ENCODE measurements at regions not wholly inside any gene's neighbourhood (a gene's known extent, or its start where the extent isn't known, plus 50 kb on each side); places are given as distances from the start of the nearest gene placed in this dataset.
A peak's percentile ranks its signal among the peaks of the same experiment; 100 is the strongest.

DNA sequence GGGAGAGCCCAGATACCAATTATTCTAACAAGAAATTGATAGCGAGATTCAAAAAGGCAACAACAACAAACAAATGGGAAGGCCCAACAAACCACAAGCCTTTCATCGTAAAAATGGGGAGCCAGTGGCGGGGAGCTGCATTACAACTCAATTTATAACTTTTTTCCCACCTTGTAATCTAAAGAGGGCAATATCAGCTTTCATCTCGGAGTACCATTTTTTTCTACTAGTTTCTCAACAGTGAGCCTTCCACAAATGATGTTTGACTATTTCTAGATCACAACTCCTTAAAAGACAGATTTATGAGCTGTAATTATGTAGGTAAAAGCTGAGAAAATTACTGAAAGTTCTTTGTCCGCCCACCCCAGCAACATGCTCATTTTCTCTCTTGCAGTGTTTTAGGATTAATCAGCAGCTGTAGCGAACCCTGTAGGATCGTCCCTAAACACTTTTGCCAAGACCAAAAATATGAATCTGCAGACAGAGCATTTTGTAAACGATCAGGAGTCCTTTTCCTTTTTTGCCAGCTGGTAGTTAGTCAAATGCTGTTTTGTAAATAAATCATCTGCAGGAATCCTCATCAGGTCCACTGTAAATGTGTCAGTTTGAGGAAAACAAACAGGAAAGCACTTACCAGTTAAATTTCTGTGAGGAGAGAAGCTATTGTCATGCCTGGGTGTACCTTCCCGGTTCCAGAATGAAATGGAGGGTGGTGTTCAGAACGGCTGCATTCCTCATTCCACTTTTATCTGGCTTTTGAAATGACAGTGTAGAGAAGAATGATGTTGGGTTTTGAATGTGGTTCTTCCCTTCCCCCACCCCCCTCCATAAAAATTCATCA, 53.2 kb downstream of the EEF1B2 start:
- H3K27me3 ChIP-seq (ENCODE audit: control insufficient read depth, insufficient read depth, low read length), result no peaks in the 10 kb centered on the region
- peak overlapping the region; percentile 23 for H3K4me3 ChIP-seq (ENCODE audit: low read depth, low read length)
- no peaks in the 10 kb centered on the region for H3K9me3 ChIP-seq (ENCODE audit: control insufficient read depth, insufficient read depth, low read length)
- H3K9ac ChIP-seq (ENCODE audit: low read depth, low read length), result peak overlapping the region; percentile 9
- H3K36me3 ChIP-seq (ENCODE audit: control insufficient read depth, insufficient read depth, low read length), result no peaks in the 10 kb centered on the region
- peaks cover 21% of the 10 kb centered on the region for H3K4me1 ChIP-seq (ENCODE audit: control insufficient read depth, insufficient read depth, low read length)

DNA sequence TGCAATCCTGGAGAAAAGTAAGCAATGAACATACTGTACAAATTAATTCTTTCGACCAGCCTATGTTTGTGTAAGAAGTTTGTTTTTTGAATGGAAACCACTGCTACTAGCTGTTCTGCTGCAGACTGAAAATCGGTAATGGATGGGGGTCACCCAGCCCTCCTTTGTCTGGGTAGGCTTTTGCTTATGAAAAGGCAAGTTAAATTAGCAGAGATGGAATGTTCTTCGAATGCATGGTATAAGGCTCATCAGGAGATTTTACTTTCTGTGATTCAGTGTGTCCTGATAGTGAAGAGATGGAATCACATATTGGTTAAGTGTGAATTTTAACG, 53.8 kb downstream of the EEF1B2 start:
- H3K9me3 ChIP-seq (ENCODE audit: control insufficient read depth, insufficient read depth, low read length), result no peaks in the 10 kb centered on the region
- no peaks in the 10 kb centered on the region for H3K27me3 ChIP-seq (ENCODE audit: control insufficient read depth, insufficient read depth, low read length)
- H3K4me1 ChIP-seq (ENCODE audit: control insufficient read depth, insufficient read depth, low read length), result peaks cover 22% of the 10 kb centered on the region
- no peak overlapping the region for H3K9ac ChIP-seq (ENCODE audit: low read depth, low read length)
- no peak overlapping the region for H3K4me3 ChIP-seq (ENCODE audit: low read depth, low read length)
- no peaks in the 10 kb centered on the region for H3K36me3 ChIP-seq (ENCODE audit: control insufficient read depth, insufficient read depth, low read length)

DNA sequence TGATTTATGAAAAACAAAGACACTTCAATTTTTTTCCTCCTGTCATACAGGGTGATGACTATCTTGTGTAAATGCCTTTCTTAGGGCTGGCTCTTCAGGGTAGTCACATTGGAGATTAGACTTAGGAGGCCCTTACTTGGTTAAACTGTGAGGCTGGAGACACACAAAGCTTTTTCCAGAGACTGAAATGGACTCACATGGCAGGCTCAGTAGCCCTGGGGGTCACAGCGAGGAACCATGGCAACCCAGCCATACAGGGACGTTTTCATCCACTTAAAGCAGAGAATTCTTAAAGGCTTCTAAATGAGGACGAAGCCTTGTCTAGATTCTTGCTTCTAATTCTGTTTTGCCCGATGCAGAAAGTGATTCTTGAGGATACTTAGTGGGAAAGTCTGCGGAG, 57.3 kb upstream of the ZDBF2 start:
- H3K9ac ChIP-seq (ENCODE audit: low read depth, low read length), result no peak overlapping the region
- no peaks in the 10 kb centered on the region for H3K9me3 ChIP-seq (ENCODE audit: control insufficient read depth, insufficient read depth, low read length)
- no peak overlapping the region for H3K4me3 ChIP-seq (ENCODE audit: low read depth, low read length)
- peaks cover 21% of the 10 kb centered on the region for H3K4me1 ChIP-seq (ENCODE audit: control insufficient read depth, insufficient read depth, low read length)
- H3K36me3 ChIP-seq (ENCODE audit: control insufficient read depth, insufficient read depth, low read length), result no peaks in the 10 kb centered on the region
- H3K27me3 ChIP-seq (ENCODE audit: control insufficient read depth, insufficient read depth, low read length), result no peaks in the 10 kb centered on the region

DNA sequence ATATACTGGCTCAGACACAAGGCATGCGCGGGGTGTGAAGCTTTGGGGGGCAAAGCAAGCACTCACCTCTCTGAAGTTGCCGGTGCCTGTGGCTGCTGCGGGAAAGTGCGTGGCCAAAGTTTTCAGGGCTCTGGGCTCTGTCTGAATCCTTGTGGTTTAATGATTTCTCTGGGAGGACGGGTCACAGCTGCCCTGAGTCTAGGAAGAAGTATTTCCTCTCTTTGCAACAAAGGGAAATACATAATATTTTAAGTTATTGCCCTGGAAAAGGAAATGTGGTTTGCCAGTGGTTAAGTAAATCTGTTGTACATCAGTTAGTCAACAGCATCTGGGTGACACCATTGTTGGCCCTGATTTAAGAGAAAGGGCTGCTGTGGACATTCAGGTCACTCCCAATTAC, 56.7 kb upstream of the ZDBF2 start:
- Histone ChIP-seq H3K36me3 (ENCODE audit: control insufficient read depth, insufficient read depth, low read length) (no peaks in the 10 kb centered on the region), H3K4me3 (ENCODE audit: low read depth, low read length) (no peak overlapping the region), H3K4me1 (ENCODE audit: control insufficient read depth, insufficient read depth, low read length) (peaks cover 15% of the 10 kb centered on the region), H3K9me3 (ENCODE audit: control insufficient read depth, insufficient read depth, low read length) (no peaks in the 10 kb centered on the region), H3K27me3 (ENCODE audit: control insufficient read depth, insufficient read depth, low read length) (no peaks in the 10 kb centered on the region), H3K9ac (ENCODE audit: low read depth, low read length) (no peak overlapping the region)

DNA sequence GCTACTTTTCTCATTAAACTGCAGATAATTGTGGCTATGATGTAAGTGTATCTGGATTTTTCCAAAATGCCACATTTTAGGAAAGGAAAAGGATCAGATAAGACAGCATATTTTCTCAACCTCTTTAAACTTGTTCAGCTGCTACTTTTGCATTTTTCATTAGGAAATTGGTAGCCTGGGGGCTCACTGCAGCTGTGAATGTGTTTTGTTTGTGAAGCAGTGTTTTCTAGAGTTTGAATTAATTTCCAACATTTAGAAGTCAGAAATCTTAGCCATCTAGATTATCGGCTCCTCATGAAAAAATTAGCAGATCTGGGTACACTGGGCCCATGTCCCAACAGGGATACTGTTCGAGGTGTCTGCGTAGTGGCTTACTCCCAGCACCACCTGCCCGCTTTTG, 56.3 kb upstream of the ZDBF2 start:
- H3K4me1 ChIP-seq (ENCODE audit: control insufficient read depth, insufficient read depth, low read length), result peaks cover 11% of the 10 kb centered on the region
- H3K4me3 ChIP-seq (ENCODE audit: low read depth, low read length), result no peak overlapping the region
- no peak overlapping the region for H3K9ac ChIP-seq (ENCODE audit: low read depth, low read length)
- no peaks in the 10 kb centered on the region for H3K9me3 ChIP-seq (ENCODE audit: control insufficient read depth, insufficient read depth, low read length)
- H3K27me3 ChIP-seq (ENCODE audit: control insufficient read depth, insufficient read depth, low read length), result no peaks in the 10 kb centered on the region
- no peaks in the 10 kb centered on the region for H3K36me3 ChIP-seq (ENCODE audit: control insufficient read depth, insufficient read depth, low read length)

DNA sequence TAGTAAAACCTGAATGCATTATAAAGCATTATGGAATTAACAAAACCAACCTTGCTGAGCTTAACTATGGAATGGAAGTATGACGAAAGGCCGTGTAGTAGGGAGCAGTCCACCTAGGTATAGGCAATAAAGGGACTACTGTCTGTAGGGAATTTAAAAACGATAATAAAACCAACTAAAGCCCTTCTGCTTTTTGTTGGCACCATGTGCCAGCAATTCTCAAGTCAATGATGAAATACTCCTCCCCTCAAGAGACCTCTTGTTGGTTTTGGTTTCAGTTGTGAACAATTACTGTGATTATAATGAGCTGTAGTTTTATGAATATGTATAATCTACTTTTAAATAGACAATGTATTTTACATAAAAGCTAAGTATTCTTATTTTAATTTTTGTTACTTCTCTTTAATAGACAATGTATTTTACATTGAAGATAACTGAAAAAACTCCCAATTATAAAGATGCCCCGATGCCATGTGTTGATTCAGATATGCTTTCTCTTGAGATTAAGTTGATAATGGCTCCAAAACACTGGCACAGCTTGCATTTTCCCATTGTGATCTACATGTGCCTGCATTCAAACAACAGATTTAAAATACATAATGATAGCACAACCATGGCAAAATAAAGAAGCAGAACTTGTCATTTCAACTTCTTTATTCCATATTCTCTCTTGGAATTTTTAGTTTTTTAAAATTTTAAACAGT, 55.5 kb upstream of the ZDBF2 start:
- no peaks in the 10 kb centered on the region for H3K9me3 ChIP-seq (ENCODE audit: control insufficient read depth, insufficient read depth, low read length)
- H3K27me3 ChIP-seq (ENCODE audit: control insufficient read depth, insufficient read depth, low read length), result no peaks in the 10 kb centered on the region
- no peak overlapping the region for H3K4me3 ChIP-seq (ENCODE audit: low read depth, low read length)
- H3K36me3 ChIP-seq (ENCODE audit: control insufficient read depth, insufficient read depth, low read length), result no peaks in the 10 kb centered on the region
- peaks cover 6% of the 10 kb centered on the region for H3K4me1 ChIP-seq (ENCODE audit: control insufficient read depth, insufficient read depth, low read length)
- no peak overlapping the region for H3K9ac ChIP-seq (ENCODE audit: low read depth, low read length)

DNA sequence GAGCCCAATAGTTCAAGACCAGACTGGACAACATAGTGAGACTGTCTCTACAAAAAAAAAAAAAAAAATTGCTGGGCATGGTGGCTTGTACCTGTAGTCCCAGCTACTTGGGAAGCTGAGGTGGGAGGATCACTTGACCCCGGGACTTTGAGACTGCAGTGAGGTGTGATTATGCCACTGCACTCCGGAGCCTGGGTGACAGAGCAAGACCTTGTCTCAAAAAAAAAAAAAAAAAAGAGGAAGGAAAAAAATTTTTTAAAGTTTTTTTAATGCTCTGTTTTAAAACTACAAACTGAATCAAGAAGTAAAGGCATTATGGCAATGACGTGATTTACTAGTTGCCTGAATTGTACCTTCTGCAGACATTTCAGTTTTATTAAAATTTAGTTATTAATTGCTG, 54.5 kb upstream of the ZDBF2 start:
- H3K36me3 ChIP-seq (ENCODE audit: control insufficient read depth, insufficient read depth, low read length), result no peaks in the 10 kb centered on the region
- H3K4me1 ChIP-seq (ENCODE audit: control insufficient read depth, insufficient read depth, low read length), result peaks cover 6% of the 10 kb centered on the region
- H3K27me3 ChIP-seq (ENCODE audit: control insufficient read depth, insufficient read depth, low read length), result no peaks in the 10 kb centered on the region
- H3K4me3 ChIP-seq (ENCODE audit: low read depth, low read length), result no peak overlapping the region
- no peak overlapping the region for H3K9ac ChIP-seq (ENCODE audit: low read depth, low read length)
- H3K9me3 ChIP-seq (ENCODE audit: control insufficient read depth, insufficient read depth, low read length), result no peaks in the 10 kb centered on the region

DNA sequence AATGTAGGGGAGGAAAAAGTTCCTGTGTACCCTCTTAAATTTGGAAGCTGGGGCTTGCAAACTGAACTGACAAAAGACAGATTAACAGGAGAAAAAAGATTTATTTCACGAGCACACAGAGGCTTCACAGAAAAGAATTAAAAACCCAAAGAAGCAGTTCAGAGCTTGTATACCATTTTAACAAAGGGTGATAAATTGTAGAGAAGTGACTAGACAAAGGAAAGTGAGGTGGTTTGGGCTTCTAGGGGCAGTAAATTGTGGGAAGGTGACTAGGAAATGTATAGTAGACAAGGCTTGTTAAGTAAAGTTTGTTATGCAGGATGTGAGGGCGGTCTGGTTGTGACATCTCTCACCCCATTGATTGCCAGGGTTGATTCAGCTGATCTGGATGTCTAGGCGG, 53.5 kb upstream of the ZDBF2 start:
- H3K9ac ChIP-seq (ENCODE audit: low read depth, low read length), result no peak overlapping the region

More for the DNA sequence above, 53.5 kb upstream of the ZDBF2 start:
- Histone ChIP-seq H3K9me3 (ENCODE audit: control insufficient read depth, insufficient read depth, low read length) (no peaks in the 10 kb centered on the region), H3K36me3 (ENCODE audit: control insufficient read depth, insufficient read depth, low read length) (no peaks in the 10 kb centered on the region), H3K4me1 (ENCODE audit: control insufficient read depth, insufficient read depth, low read length) (peaks cover 4% of the 10 kb centered on the region), H3K27me3 (ENCODE audit: control insufficient read depth, insufficient read depth, low read length) (no peaks in the 10 kb centered on the region), H3K4me3 (ENCODE audit: low read depth, low read length) (no peak overlapping the region)
